GM12891 (cell line): ENCODE measurements at regions not wholly inside any gene's neighbourhood (a gene's known extent, or its start where the extent isn't known, plus 50 kb on each side); places are given as distances from the start of the nearest gene placed in this dataset.

Source experiments
- POLR2A ChIP-seq: IDR thresholded peaks from 2 replicates; pipeline ENCODE4 v1.6.1; 2011; ENCODE audit warnings: low read depth, low read length, control low read depth
- POLR2AphosphoS5 ChIP-seq: IDR thresholded peaks from 2 replicates; pipeline ENCODE4 v1.6.1; 2011; ENCODE audit warnings: low read depth, low read length, control low read depth
- SPI1 ChIP-seq: IDR thresholded peaks from 2 replicates; pipeline ENCODE4 v1.6.1; 2011; ENCODE audit warnings: low read depth, low read length, control low read depth

DNA sequence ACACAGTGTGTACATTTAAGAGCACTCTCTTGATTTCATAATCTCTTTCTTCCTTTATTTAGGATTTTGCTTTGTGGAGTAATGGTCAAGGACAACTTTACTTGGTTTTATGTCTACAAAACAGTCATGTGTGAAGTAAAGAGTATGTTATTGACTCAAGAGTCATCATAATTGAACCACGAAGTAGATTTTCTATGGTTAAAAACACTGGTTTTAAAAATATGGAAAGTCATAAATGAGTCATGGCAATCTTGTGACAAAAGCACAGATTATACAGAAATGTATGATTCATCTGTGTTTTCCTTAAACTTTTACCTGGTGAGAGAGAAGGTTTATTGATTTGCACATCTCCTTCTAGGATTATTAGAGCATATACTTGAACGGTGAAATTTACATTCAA lies 969.7 kb downstream of the GATA3 start:
- no peak for TF ChIP-seq POLR2AphosphoS5
- TF ChIP-seq POLR2A, result no peak
- TF ChIP-seq SPI1, result no peak
